HL-60 (cell line): ENCODE measurements at regions not wholly inside any gene's neighbourhood (a gene's known extent, or its start where the extent isn't known, plus 50 kb on each side); places are given as distances from the start of the nearest gene placed in this dataset.

Experiments
- DNase-seq, 2 experiments: peaks; one replicate each; pipeline ENCODE4 v3.0.0-alpha.2; 2010 to 2020; ENCODE audit warnings: low read depth in 1 of 2, low spot score in 1 of 2
- H3K27ac ChIP-seq: fragments of 250-450 bp; sonication (Bioruptor Pico); replicated peaks from 2 replicates; pipeline ENCODE4 v1.5.1; 2020; ENCODE audit warnings: mild to moderate bottlenecking, moderate library complexity
- H3K27me3 ChIP-seq: fragments of 250-450 bp; sonication (Bioruptor Pico); 2 replicates; pipeline ENCODE4 v1.5.1; 2021; ENCODE audit warnings: mild to moderate bottlenecking, moderate library complexity; ENCODE audit not compliant: insufficient read depth, poor library complexity, severe bottlenecking
- H3K4me3 ChIP-seq: replicated peaks from 2 replicates; pipeline ENCODE4 v1.5.1; 2011; ENCODE audit warnings: mild to moderate bottlenecking, control low read depth, low read length; ENCODE audit not compliant: insufficient read depth
- GABPA ChIP-seq: IDR thresholded peaks from 2 replicates; pipeline ENCODE4 v1.6.1; 2012; ENCODE audit warnings: low read depth
- POLR2AphosphoS5 ChIP-seq: IDR thresholded peaks from 2 replicates; pipeline ENCODE4 v1.6.1; 2012; ENCODE audit warnings: low read depth
- SPI1 ChIP-seq: IDR thresholded peaks from 2 replicates; pipeline ENCODE4 v1.6.1; 2012; ENCODE audit warnings: low read depth, mild to moderate bottlenecking, borderline replicate concordance
- TF ChIP-seq, protein P1 (sequence below): IDR thresholded peaks from one replicate; pipeline ENCODE4 v1.5.1; 2011; ENCODE audit warnings: low read length, control low read depth, inconsistent platforms; ENCODE audit not compliant: insufficient read depth
- TF ChIP-seq, protein P2 (sequence below): IDR thresholded peaks from 2 replicates; pipeline ENCODE4 v1.6.1; 2012; ENCODE audit warnings: low read depth; ENCODE audit not compliant: insufficient replicate concordance

GRCh38 chrX:127578395-127578794, 473.8 kb downstream of the ACTRT1 start:
- Histone ChIP-seq H3K27me3 (no peaks in the 10 kb centered on the region), H3K4me3 (no peak overlapping the region), H3K27ac (no peak overlapping the region)
- no peak for DNase-seq
- no peak for TF ChIP-seq POLR2AphosphoS5
- TF ChIP-seq, protein P1, sequence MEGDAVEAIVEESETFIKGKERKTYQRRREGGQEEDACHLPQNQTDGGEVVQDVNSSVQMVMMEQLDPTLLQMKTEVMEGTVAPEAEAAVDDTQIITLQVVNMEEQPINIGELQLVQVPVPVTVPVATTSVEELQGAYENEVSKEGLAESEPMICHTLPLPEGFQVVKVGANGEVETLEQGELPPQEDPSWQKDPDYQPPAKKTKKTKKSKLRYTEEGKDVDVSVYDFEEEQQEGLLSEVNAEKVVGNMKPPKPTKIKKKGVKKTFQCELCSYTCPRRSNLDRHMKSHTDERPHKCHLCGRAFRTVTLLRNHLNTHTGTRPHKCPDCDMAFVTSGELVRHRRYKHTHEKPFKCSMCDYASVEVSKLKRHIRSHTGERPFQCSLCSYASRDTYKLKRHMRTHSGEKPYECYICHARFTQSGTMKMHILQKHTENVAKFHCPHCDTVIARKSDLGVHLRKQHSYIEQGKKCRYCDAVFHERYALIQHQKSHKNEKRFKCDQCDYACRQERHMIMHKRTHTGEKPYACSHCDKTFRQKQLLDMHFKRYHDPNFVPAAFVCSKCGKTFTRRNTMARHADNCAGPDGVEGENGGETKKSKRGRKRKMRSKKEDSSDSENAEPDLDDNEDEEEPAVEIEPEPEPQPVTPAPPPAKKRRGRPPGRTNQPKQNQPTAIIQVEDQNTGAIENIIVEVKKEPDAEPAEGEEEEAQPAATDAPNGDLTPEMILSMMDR, result no peak
- no peak for TF ChIP-seq GABPA
- TF ChIP-seq, protein P2, sequence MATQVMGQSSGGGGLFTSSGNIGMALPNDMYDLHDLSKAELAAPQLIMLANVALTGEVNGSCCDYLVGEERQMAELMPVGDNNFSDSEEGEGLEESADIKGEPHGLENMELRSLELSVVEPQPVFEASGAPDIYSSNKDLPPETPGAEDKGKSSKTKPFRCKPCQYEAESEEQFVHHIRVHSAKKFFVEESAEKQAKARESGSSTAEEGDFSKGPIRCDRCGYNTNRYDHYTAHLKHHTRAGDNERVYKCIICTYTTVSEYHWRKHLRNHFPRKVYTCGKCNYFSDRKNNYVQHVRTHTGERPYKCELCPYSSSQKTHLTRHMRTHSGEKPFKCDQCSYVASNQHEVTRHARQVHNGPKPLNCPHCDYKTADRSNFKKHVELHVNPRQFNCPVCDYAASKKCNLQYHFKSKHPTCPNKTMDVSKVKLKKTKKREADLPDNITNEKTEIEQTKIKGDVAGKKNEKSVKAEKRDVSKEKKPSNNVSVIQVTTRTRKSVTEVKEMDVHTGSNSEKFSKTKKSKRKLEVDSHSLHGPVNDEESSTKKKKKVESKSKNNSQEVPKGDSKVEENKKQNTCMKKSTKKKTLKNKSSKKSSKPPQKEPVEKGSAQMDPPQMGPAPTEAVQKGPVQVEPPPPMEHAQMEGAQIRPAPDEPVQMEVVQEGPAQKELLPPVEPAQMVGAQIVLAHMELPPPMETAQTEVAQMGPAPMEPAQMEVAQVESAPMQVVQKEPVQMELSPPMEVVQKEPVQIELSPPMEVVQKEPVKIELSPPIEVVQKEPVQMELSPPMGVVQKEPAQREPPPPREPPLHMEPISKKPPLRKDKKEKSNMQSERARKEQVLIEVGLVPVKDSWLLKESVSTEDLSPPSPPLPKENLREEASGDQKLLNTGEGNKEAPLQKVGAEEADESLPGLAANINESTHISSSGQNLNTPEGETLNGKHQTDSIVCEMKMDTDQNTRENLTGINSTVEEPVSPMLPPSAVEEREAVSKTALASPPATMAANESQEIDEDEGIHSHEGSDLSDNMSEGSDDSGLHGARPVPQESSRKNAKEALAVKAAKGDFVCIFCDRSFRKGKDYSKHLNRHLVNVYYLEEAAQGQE, result no peak
- no peak for TF ChIP-seq SPI1

GRCh38 chrX:127577884-127578283, 474.3 kb downstream of the ACTRT1 start:
- Histone ChIP-seq H3K27me3 (no peaks in the 10 kb centered on the region), H3K4me3 (no peak overlapping the region), H3K27ac (no peak overlapping the region)
- TF ChIP-seq POLR2AphosphoS5, result no peak
- TF ChIP-seq, protein P1, result no peak
- TF ChIP-seq, protein P2, result no peak
- no peak for DNase-seq

DNA sequence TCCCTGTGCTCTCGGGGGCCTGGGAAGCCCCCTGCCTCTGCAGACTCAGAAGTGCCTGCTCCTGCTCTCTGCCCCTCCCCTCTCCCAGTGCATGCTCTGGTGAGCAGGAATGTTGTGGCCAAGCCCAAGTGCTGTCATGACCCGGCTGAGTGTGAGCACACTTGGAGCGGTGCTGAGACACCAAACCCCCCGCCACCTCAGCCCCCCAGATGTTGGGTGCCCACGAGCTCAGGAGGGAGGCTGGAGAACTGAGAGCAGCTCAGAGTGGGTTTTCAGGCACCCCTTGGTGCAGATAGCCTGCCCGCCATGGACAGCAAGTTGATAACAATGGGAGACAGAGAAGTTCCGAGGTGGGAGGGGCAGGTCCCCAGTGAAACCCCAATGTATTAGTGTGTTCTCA, 477.4 kb downstream of the ACTRT1 start:
- DNase-seq, result no peak
- no peaks in the 10 kb centered on the region for H3K27me3 ChIP-seq
- TF ChIP-seq, protein P2, result no peak
- TF ChIP-seq GABPA, result no peak
- TF ChIP-seq, protein P1, result no peak
- TF ChIP-seq SPI1, result no peak
- TF ChIP-seq POLR2AphosphoS5, result no peak
- no peak overlapping the region for H3K4me3 ChIP-seq
- H3K27ac ChIP-seq, result no peak overlapping the region
